Ammon's horn (tissue), 1 donor: ENCODE measurements at regions not wholly inside any gene's neighbourhood (a gene's known extent, or its start where the extent isn't known, plus 50 kb on each side); places are given as distances from the start of the nearest gene placed in this dataset.
"Not testable (repeated sequence)": the region's sequence is repeated elsewhere in the genome, so short reads cannot be mapped to it uniquely, and the experiment has no call there.

Experiments used
- DNase-seq: peaks from one replicate; pipeline ENCODE4 v3.0.0-alpha.2; 2016; ENCODE audit warnings: low spot score

DNA sequence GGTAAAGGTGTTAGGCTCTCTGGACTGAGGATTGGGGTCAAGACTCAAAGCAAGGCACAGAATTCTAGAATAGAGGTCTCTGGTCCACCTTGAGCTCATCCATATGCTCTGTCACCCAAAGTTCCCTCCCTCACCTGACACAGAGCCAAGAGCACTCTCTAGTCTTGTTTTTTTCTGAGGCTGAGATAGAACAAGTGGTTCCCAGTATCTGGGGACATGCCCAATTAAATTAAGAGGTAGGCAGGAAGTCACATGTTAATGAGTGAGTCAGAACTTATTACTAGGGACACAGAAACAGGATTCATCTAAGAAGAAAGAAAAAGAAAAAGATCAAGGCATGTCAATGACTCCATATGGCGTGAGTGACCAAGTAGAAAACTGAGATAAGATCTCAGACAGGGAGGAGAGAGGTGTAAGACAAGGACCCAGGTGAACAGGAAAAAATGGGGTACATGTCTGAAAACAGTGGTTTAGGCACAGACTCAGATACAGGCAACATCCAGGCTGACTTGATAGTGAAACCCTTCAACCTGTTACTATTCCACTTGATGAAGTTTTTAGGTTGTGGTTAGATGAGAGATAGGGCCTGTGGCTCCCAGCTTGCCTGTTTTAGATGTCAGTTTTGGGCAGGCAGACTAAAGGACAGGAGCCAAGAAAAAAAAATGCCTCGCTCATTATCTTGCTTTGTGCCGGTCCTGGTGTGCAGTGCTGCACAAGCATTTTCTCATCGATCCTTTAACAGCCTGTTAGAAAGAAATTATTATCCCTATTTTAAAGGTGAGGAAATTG, 609.9 kb downstream of the CCSER2 start:
- no peak for DNase-seq

GRCh38 chr10:84943541-84943940, 615.2 kb downstream of the CCSER2 start:
- no peak for DNase-seq

DNA sequence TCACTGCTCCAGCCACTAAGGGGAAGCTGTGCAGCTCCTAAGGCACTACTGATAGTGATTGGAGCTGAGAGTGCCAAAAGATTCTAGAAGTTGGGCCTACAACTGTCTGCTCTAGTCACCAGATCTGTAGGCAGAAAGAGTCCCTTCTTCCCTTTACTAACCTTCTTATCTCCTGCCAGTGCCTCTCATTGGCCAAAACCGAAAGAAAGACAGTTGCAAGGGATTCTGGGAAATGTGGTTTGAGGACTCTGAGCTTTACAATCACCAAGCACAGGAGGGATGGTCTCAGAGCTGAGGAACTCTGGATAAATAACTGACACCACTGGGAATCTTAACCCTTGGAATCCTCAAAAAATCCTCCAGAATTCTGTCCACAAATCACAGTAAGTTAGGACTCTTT, 615.8 kb downstream of the CCSER2 start:
- DNase-seq, result no peak

- no peak for DNase-seq
These were observed 617.4 kb downstream of the CCSER2 start for GRCh38 chr10:84945791-84946190.

DNA sequence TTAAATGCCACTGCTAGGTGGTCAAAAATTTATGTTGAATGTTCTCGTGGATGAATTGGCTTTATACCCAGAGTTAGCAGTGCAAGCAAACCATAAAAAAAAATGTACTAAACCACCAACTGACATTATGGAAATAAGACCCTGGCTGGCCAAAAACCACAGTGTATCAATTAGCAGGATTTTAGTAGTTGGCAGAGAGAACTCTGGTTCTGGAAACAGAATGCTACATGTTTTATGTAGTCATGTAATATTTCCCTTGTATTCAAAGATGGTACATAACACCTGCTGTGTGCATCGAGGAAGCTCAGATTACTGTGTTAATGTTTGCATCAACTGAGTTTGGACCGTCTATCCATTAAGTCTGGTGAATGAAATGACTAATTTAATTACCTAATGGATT, 618.5 kb downstream of the CCSER2 start:
- no peak for DNase-seq

- DNase-seq, result no peak
These were observed 620.3 kb downstream of the CCSER2 start for GRCh38 chr10:84948644-84949043.

- DNase-seq, result no peak
These were observed 623.2 kb downstream of the CCSER2 start for GRCh38 chr10:84951616-84952015.

DNA sequence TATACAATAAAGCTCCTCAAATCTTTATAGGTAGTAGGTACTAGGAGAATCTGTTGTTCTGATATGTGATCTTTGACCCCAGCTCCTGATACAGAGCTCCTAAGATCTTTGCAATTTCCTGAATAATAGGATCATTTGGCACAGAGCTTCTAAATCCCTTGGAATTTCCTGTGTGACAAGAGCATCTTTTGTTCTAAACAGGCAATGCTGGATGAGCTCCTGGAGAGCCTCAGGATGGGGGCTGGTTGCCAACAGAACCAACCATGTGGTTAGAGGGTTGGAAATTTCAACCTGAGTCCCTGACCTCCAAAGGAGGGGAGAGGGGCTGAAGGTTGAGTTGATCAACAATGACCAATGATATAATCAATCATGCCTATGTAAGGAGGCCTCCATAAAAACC, 629.0 kb downstream of the CCSER2 start:
- DNase-seq, result no peak

- no peak for DNase-seq
These were observed 637.1 kb downstream of the CCSER2 start for GRCh38 chr10:84965468-84965867.

- DNase-seq, result no peak
These were observed 638.5 kb downstream of the CCSER2 start for GRCh38 chr10:84966708-84967441.

DNA sequence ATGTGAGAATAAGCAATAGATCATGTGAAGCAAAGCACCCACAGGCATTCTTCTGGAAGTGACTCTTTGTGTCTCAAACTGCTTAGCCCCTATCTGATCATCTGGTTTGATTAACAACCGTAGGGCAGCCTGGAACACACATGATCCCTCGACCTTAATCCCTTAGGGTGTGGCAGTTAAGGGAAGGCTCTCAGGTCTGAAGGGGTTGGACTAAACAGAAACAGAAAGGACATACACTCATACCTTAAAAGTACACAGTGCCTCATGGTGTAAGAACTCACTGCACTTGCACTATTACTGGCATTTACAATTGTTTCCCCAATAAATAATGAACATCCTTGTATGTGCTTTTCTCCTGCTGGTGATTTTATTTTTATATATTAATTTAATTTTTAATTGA, 640.9 kb downstream of the CCSER2 start:
- DNase-seq, result not testable (repeated sequence)

- DNase-seq, result no peak
These were observed 658.6 kb downstream of the CCSER2 start for GRCh38 chr10:84987039-84987438.

DNA sequence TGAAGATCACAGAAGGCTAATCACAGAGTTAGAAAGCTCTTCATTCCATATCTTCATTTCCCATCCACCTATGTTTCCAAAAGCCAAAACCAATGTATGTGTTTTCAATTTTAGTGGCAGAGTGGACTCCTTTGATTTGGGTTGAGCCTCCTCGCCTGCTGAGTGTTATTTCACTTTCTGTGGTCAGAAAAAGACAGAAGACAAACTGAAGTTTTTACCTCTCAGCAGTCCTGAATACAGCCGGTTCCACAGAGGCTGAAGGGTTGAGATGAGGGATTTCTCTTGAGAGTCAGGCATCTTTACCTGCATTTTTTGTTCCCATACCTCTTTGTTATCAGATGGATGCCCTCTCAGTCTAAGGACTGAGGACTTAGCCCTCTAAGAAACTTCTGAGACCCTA, 659.6 kb downstream of the CCSER2 start:
- DNase-seq, result no peak

DNA sequence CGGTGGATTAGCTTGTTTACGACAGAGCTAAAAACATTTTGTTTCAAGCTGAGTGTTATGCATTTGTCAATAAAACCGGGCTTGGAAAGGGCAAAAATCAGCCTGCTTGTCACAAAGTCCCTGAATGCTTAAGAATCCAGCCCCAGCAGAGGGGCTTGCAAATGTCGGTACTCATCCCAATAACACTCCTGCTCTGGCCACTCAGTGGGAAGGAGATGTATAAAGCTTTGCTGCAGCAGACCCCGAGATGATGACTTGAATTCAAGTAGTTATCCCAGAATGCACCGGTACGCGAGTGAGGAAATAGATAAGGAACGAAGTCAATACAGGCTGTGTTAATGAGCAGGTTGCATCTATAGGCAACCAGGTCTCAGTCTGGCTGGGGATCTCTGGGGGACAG, 662.3 kb downstream of the CCSER2 start:
- no peak for DNase-seq

DNA sequence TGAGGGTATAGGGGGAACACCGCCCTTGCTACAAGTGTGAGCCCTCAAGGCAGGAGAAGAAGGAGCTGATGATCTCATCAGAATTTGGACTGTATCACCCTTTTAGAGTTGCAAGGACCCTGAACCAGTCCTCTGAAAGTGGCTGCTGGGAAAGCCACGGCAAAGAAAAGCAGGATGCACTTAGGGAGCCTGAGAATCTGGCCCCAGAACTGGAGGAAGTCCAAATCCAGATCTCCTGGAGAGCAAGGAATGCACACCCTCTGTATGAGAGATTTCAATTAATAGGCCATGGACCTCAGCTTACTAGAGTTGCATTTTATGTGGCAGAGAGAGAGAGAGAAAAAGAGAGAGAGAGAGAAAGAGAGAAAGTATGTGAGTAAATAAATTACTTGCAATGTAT, 662.9 kb downstream of the CCSER2 start:
- DNase-seq, result no peak

DNA sequence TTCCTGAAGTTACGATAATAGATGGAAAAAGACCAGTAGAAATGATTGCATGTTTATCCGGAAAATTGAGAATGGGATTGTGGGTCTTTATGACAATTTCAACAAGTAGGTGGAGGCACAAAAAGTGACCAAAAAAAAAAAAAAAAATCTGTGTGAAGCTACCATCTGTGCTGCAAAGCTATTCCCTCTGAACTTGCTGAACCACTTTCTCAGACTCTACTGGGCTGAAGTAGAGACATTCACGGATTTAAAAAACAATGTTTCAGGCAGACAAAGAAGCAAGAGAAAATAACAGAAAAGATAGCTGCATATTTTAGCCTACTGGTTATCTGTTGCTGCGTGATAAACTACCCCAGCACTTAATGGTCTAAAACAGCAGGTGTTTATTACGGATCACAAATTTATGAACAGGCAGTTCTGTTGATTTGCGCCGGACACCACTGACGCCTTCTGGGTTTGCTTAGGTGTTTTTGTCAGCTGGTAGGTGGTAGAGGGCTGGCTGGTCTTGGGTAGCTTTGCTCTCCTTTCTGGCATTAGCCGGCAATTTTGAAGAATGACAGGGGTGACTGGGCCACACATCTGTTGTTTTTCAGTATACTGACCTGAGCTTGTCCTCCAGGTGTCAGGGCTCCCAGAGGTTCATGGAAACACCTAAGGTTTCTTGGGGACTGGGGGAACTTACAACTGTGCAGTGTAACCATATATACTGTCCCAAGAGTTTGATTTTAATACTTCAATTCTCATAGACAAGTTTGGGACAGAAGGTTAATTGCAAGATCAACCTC, 665.1 kb downstream of the CCSER2 start:
- DNase-seq, result no peak

GRCh38 chr10:84994722-84995121, 666.3 kb downstream of the CCSER2 start:
- peak; percentile 10 for DNase-seq

GRCh38 chr10:84996580-84996979, 668.2 kb downstream of the CCSER2 start:
- DNase-seq, result no peak

DNA sequence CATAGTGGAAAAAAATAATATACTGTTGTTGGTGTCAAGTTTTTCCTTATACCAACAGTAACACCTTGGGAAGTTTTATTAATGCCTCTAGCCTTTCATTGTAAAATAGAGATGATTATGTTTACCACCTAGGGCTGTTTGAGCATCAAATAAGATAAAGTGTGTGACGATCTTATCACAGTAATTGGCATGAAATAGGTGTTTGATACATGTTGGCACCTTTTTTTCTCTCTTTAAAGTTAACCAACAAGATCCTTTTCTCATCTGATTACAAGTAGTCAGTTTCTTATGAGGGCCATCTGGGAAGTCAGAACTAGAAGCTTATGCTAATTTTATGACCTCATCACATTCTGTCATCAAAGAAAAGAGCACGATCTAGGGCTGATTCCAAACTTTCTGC, 669.5 kb downstream of the CCSER2 start:
- DNase-seq, result no peak

DNA sequence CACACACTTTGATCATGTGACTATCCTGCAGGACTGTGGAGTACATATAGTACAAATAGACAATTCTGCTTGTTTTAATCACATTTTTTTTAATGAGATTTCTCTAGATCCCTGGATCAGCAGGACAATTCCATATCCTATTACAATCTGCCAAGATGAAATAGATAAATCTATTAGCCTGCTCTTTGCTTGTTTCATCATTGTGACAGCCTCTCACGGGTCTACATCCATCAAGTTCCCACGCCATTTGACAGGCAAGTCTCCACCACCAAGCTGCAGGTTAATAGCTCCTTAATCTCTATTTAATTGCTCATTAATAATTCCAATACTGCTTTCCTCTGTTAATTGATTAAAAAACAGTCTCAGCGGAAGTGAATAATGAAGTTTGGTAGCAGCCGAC, 671.5 kb downstream of the CCSER2 start:
- DNase-seq, result no peak

DNA sequence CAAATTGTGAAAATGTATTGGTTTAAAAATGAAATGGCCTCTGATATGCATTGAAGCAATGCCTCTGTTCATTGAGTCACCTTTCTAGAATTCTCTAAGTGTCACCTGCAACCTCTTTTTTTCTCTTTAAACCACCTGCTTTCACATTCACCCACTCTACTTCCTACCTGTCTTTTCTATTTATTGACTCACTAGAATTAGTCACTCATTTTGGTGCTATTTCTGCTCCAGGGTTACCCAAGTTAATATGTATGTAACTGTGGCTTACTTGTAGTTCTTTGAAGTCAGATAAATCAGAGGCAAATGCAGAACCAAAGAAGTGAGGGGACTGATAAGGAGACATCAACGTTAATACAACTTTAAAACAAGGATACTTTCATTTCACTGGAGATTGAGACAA, 674.7 kb downstream of the CCSER2 start:
- DNase-seq, result no peak

- no peak for DNase-seq
These were observed 680.2 kb downstream of the CCSER2 start for GRCh38 chr10:85008488-85009184.
